ENCODE measurements at regions not wholly inside any gene's neighbourhood (a gene's known extent, or its start where the extent isn't known, plus 50 kb on each side); places are given as distances from the start of the nearest gene placed in this dataset.

DNA sequence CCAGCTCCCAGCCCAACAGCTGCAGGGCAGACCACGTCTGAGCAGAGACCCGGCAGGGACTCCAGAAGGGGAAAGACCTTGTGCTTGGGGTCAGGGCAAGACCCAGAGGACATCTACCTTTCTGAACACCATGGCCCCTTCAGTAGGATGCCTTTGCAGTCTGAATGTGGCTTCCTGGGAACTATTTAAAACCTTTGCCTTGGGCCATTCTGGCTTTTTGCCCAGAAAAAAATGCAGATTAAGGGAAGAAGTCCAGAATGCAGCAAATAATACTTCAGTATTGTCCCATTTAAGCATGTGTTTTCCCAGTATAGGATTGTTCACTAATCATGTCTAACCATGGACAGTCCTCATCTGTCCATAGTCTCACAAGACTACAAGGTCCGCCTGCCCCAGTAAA lies 67.5 kb upstream of the ERCC6L2 start:
- Histone ChIP-seq H3K4me2 (ENCODE audit: low read depth, low read length, poor library complexity, severe bottlenecking) (no peak overlapping the region), H3K9ac (ENCODE audit: low read depth, low read length, poor library complexity, severe bottlenecking) (no peak overlapping the region), H3K79me2 (ENCODE audit: insufficient read depth, low read length) (no peaks in the 10 kb centered on the region), H3K27me3 (ENCODE audit: insufficient read depth, low read length, poor library complexity, severe bottlenecking) (no peaks in the 10 kb centered on the region), H3K9me3 (ENCODE audit: insufficient read depth, low read depth, low read length) (no peaks in the 10 kb centered on the region), H3K36me3 (ENCODE audit: insufficient read depth, low read length) (no peaks in the 10 kb centered on the region), H4K20me1 (ENCODE audit: insufficient read depth, low read length, poor library complexity, severe bottlenecking) (no peaks in the 10 kb centered on the region), H3K4me1 (ENCODE audit: insufficient read depth, low read length, poor library complexity, severe bottlenecking) (peaks cover 3% of the 10 kb centered on the region), H2AFZ (ENCODE audit: low read length) (no peak overlapping the region), H3F3A (ENCODE audit: low read depth) (no peaks in the 10 kb centered on the region), H3K9me2 (replicated peaks; ENCODE audit: low read depth, low read length) (no peaks in the 10 kb centered on the region), H3K4me3 (ENCODE audit: low read length, poor library complexity, severe bottlenecking) (no peak overlapping the region)
- TF ChIP-seq, protein P1, sequence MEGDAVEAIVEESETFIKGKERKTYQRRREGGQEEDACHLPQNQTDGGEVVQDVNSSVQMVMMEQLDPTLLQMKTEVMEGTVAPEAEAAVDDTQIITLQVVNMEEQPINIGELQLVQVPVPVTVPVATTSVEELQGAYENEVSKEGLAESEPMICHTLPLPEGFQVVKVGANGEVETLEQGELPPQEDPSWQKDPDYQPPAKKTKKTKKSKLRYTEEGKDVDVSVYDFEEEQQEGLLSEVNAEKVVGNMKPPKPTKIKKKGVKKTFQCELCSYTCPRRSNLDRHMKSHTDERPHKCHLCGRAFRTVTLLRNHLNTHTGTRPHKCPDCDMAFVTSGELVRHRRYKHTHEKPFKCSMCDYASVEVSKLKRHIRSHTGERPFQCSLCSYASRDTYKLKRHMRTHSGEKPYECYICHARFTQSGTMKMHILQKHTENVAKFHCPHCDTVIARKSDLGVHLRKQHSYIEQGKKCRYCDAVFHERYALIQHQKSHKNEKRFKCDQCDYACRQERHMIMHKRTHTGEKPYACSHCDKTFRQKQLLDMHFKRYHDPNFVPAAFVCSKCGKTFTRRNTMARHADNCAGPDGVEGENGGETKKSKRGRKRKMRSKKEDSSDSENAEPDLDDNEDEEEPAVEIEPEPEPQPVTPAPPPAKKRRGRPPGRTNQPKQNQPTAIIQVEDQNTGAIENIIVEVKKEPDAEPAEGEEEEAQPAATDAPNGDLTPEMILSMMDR (conservative IDR thresholded peaks at IDR 0.05; ENCODE audit: low read length): no peak
- no peak for TF ChIP-seq EZH2phosphoT487 (IDR thresholded peaks at IDR 0.05; ENCODE audit: borderline replicate concordance)

DNA sequence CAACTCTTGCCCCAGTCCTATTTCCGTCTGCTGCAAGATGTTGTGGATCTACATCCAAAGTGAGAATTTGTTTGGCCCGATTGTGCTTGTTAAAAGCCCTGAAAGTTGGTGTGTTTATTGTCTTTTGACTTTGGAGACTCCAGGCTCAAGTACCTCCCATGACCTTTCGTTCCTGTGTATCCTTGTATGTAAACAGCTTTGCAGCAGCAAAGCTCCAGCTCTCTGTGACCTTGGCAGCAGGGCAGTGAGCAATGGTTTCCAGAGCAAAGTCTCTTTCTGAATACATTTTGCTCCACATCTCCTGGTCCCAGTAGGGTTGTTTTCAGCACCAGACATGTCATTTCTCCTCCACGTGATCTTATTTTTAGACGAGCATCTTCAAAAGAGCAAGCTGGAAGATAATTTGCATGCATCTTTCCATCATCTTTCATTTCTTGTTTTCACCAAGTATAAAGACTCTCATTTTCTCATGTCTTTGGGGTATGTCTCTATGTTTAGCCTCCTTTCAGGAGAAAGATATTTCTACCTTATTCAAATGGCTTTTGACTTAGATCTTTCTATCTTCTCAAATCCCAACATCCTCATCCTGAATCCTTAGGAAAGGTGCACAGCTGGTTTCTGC lies 68.1 kb upstream of the ERCC6L2 start:
- Histone ChIP-seq H3K4me2 (ENCODE audit: low read depth, low read length, poor library complexity, severe bottlenecking) (no peak overlapping the region), H3K4me1 (ENCODE audit: insufficient read depth, low read length, poor library complexity, severe bottlenecking) (peaks cover 3% of the 10 kb centered on the region), H2AFZ (ENCODE audit: low read length) (no peak overlapping the region), H3K4me3 (ENCODE audit: low read length, poor library complexity, severe bottlenecking) (no peak overlapping the region), H3K27me3 (ENCODE audit: insufficient read depth, low read length, poor library complexity, severe bottlenecking) (no peaks in the 10 kb centered on the region), H4K20me1 (ENCODE audit: insufficient read depth, low read length, poor library complexity, severe bottlenecking) (no peaks in the 10 kb centered on the region), H3K9me2 (replicated peaks; ENCODE audit: low read depth, low read length) (no peaks in the 10 kb centered on the region), H3F3A (ENCODE audit: low read depth) (no peaks in the 10 kb centered on the region), H3K79me2 (ENCODE audit: insufficient read depth, low read length) (no peaks in the 10 kb centered on the region), H3K36me3 (ENCODE audit: insufficient read depth, low read length) (no peaks in the 10 kb centered on the region), H3K9ac (ENCODE audit: low read depth, low read length, poor library complexity, severe bottlenecking) (no peak overlapping the region), H3K9me3 (ENCODE audit: insufficient read depth, low read depth, low read length) (no peaks in the 10 kb centered on the region)
- TF ChIP-seq, protein P1 (conservative IDR thresholded peaks at IDR 0.05; ENCODE audit: low read length): no peak
- no peak for TF ChIP-seq EZH2phosphoT487 (IDR thresholded peaks at IDR 0.05; ENCODE audit: borderline replicate concordance)

DNA sequence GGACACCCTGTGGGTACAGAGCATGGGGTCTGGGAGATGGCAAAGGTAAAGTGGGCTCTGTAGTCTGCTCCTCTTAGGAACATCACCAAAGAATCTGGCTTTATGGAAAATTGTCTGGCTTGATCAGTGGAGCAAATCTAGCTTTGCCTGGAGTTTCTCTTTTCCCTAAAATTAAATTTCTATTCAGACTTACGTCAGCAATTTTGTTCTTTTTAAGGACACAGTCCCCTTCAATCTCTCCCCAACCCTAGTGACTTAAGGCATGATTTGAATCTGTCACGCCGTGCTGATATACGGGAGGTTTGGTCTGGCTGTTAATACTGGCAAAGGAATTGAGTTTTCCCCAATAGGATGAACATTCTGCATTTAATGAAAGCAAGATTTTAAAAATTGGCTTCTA lies 72.3 kb upstream of the ERCC6L2 start:
- Histone ChIP-seq H3K4me1 (ENCODE audit: insufficient read depth, low read length, poor library complexity, severe bottlenecking) (peaks cover 13% of the 10 kb centered on the region), H3K36me3 (ENCODE audit: insufficient read depth, low read length) (no peaks in the 10 kb centered on the region), H3F3A (ENCODE audit: low read depth) (no peaks in the 10 kb centered on the region), H3K79me2 (ENCODE audit: insufficient read depth, low read length) (no peaks in the 10 kb centered on the region), H3K9me3 (ENCODE audit: insufficient read depth, low read depth, low read length) (no peaks in the 10 kb centered on the region), H4K20me1 (ENCODE audit: insufficient read depth, low read length, poor library complexity, severe bottlenecking) (no peaks in the 10 kb centered on the region), H3K27me3 (ENCODE audit: insufficient read depth, low read length, poor library complexity, severe bottlenecking) (no peaks in the 10 kb centered on the region), H2AFZ (ENCODE audit: low read length) (no peak overlapping the region), H3K9ac (ENCODE audit: low read depth, low read length, poor library complexity, severe bottlenecking) (no peak overlapping the region), H3K9me2 (replicated peaks; ENCODE audit: low read depth, low read length) (no peaks in the 10 kb centered on the region), H3K4me3 (ENCODE audit: low read length, poor library complexity, severe bottlenecking) (no peak overlapping the region), H3K4me2 (ENCODE audit: low read depth, low read length, poor library complexity, severe bottlenecking) (no peak overlapping the region)
- TF ChIP-seq, protein P1 (conservative IDR thresholded peaks at IDR 0.05; ENCODE audit: low read length): no peak
- TF ChIP-seq EZH2phosphoT487 (IDR thresholded peaks at IDR 0.05; ENCODE audit: borderline replicate concordance): no peak
